ENCODE measurements at regions not wholly inside any gene's neighbourhood (a gene's known extent, or its start where the extent isn't known, plus 50 kb on each side); places are given as distances from the start of the nearest gene placed in this dataset.

DNA sequence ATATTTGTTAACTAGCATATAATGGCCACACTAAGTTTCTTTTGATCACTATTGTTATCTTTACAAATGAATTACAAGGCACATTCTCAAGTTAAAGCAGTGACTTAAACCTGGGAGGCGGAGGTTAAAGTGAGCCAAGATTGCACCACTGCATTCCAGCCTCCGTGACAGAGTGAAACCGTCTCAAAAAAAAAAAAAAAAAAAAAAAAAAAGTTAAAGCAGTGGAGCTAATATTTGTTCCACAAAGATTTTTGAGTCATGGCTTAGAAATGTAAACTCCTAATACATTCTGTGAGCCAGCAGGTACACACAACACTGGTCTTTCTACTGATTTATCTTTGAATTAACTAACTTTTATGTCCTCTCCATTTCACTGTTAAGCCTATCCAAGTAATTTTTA lies 221.7 kb upstream of the HTR1E start:
- Histone ChIP-seq H3K36me3 (replicated peaks in 1 of 2; ENCODE audit: control extremely low read depth in 1 of 2, control insufficient read depth in 1 of 2, extremely low read depth in 1 of 2, insufficient read depth in 2 of 2, low read length in 1 of 2) (no peaks in the 10 kb centered on the region), H3K79me2 (ENCODE audit: control insufficient read depth, insufficient read depth, low read length) (no peaks in the 10 kb centered on the region), H4K20me1 (ENCODE audit: control insufficient read depth, insufficient read depth, low read length, poor library complexity, severe bottlenecking) (no peaks in the 10 kb centered on the region), H3K27ac (ENCODE audit: low read length in 2 of 2) (no peak overlapping the region), H3K4me1 (ENCODE audit: control insufficient read depth in 2 of 2, insufficient read depth in 2 of 2, low read length in 2 of 2) (no peaks in the 10 kb centered on the region), H2AFZ (ENCODE audit: insufficient read depth, low read depth, low read length, poor library complexity, severe bottlenecking) (no peak overlapping the region), H3K4me2 (replicated peaks; ENCODE audit: low read depth, low read length, poor library complexity, severe bottlenecking) (no peak overlapping the region), H3K27me3 (replicated peaks in 1 of 4; ENCODE audit: control extremely low read depth in 1 of 4, control insufficient read depth in 3 of 4, insufficient read depth in 4 of 4, low read length in 3 of 4) (no peaks in the 10 kb centered on the region), H3K4me3 (ENCODE audit: control extremely low read depth in 1 of 5, extremely low read depth in 1 of 5, insufficient read depth in 1 of 5, low read depth in 2 of 5, low read length in 4 of 5) (no peak overlapping the region), H3K9me3 (ENCODE audit: control extremely low read depth in 1 of 3, control insufficient read depth in 2 of 3, insufficient read depth in 1 of 3, low read length in 2 of 3) (peaks cover 0 to 3% (median 0%) of the 10 kb centered on the region in 3 donors), H3K9ac (ENCODE audit: low read length) (no peak overlapping the region)
- Mint-ChIP-seq H3K4me1 (no peaks in the 10 kb centered on the region), H3K27me3 (no peaks in the 10 kb centered on the region), H3K9me3 (ENCODE audit: insufficient read depth) (no peaks in the 10 kb centered on the region), H3K27ac (no peak overlapping the region), H3K4me3 (no peak overlapping the region)
- ChIA-PET CTCF (no interaction called here), POLR2A (no interaction called here)
- WGBS (ENCODE audit: insufficient coverage), result no CpG with 5 or more reads among the region's 3 CpGs
- DNase-seq, result no peak
- no peak for ATAC-seq (ENCODE audit: low read depth)
- intact Hi-C loops (cut with micrococcal nuclease), result no loop called here
- no peak for TF ChIP-seq EZH2 (IDR thresholded peaks at IDR 0.05; ENCODE audit: borderline replicate concordance, insufficient read depth, low read depth, low read length, poor library complexity, severe bottlenecking)
- TF ChIP-seq, protein P1, sequence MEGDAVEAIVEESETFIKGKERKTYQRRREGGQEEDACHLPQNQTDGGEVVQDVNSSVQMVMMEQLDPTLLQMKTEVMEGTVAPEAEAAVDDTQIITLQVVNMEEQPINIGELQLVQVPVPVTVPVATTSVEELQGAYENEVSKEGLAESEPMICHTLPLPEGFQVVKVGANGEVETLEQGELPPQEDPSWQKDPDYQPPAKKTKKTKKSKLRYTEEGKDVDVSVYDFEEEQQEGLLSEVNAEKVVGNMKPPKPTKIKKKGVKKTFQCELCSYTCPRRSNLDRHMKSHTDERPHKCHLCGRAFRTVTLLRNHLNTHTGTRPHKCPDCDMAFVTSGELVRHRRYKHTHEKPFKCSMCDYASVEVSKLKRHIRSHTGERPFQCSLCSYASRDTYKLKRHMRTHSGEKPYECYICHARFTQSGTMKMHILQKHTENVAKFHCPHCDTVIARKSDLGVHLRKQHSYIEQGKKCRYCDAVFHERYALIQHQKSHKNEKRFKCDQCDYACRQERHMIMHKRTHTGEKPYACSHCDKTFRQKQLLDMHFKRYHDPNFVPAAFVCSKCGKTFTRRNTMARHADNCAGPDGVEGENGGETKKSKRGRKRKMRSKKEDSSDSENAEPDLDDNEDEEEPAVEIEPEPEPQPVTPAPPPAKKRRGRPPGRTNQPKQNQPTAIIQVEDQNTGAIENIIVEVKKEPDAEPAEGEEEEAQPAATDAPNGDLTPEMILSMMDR (IDR thresholded peaks at IDR 0.05), result no peak

DNA sequence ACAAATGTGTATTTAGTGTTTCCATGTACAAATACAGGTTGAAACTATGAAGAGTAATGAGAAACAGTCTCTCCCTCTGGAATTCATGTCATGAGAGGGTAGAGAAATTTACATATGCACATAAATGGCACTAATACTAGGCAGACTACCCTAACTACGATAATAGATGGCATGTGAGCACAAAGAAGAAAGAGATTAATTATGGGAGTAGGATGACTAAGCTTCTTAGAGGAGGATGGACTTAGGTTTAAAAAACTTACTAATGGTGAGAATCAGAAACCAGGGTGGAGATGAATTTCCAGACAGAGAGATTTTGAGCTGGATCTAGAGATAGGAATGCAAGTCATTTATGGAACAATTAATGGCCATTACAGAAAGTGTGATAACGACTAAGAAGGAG lies 225.3 kb upstream of the HTR1E start:
- Mint-ChIP-seq H3K9me3 (ENCODE audit: insufficient read depth) (no peaks in the 10 kb centered on the region), H3K27me3 (no peaks in the 10 kb centered on the region), H3K4me1 (no peaks in the 10 kb centered on the region), H3K27ac (no peak overlapping the region), H3K4me3 (no peak overlapping the region)
- no peak overlapping the region for H2AFZ ChIP-seq (ENCODE audit: insufficient read depth, low read depth, low read length, poor library complexity, severe bottlenecking)
- H3K9me3 ChIP-seq (ENCODE audit: control extremely low read depth in 1 of 3, control insufficient read depth in 2 of 3, insufficient read depth in 1 of 3, low read length in 2 of 3), result no peaks in the 10 kb centered on the region
- ATAC-seq (ENCODE audit: low read depth) (no peak), DNase-seq (no peak)
- no peaks in the 10 kb centered on the region for H3K36me3 ChIP-seq (replicated peaks in 1 of 2; ENCODE audit: control extremely low read depth in 1 of 2, control insufficient read depth in 1 of 2, extremely low read depth in 1 of 2, insufficient read depth in 2 of 2, low read length in 1 of 2)
- H3K27me3 ChIP-seq (replicated peaks in 1 of 4; ENCODE audit: control extremely low read depth in 1 of 4, control insufficient read depth in 3 of 4, insufficient read depth in 4 of 4, low read length in 3 of 4), result no peaks in the 10 kb centered on the region
- no peak for TF ChIP-seq EZH2 (IDR thresholded peaks at IDR 0.05; ENCODE audit: borderline replicate concordance, insufficient read depth, low read depth, low read length, poor library complexity, severe bottlenecking)
- TF ChIP-seq, protein P1 (IDR thresholded peaks at IDR 0.05), result no peak
- H3K9ac ChIP-seq (ENCODE audit: low read length), result no peak overlapping the region
- ChIA-PET CTCF (no interaction called here), POLR2A (no interaction called here)
- WGBS (ENCODE audit: insufficient coverage), result 0% methylated on average over 1 of the region's 2 CpGs
- H3K79me2 ChIP-seq (ENCODE audit: control insufficient read depth, insufficient read depth, low read length), result no peaks in the 10 kb centered on the region
- no peaks in the 10 kb centered on the region for H3K4me1 ChIP-seq (ENCODE audit: control insufficient read depth in 2 of 2, insufficient read depth in 2 of 2, low read length in 2 of 2)
- H3K4me3 ChIP-seq (ENCODE audit: control extremely low read depth in 1 of 5, extremely low read depth in 1 of 5, insufficient read depth in 1 of 5, low read depth in 2 of 5, low read length in 4 of 5), result no peak overlapping the region
- intact Hi-C loops (cut with micrococcal nuclease), result no loop called here
- H4K20me1 ChIP-seq (ENCODE audit: control insufficient read depth, insufficient read depth, low read length, poor library complexity, severe bottlenecking), result no peaks in the 10 kb centered on the region
- no peak overlapping the region for H3K4me2 ChIP-seq (replicated peaks; ENCODE audit: low read depth, low read length, poor library complexity, severe bottlenecking)
- H3K27ac ChIP-seq (ENCODE audit: low read length in 2 of 2), result no peak overlapping the region
